A673 (cell line): ENCODE measurements at regions not wholly inside any gene's neighbourhood (a gene's known extent, or its start where the extent isn't known, plus 50 kb on each side); places are given as distances from the start of the nearest gene placed in this dataset.

Source experiments
- BruUV-seq: library from RNA; stranded (reverse); fragments of 400-500 nt; replicated peaks from 2 replicates; lab custom pipeline; 2021; lab: Mats Ljungman, UMichigan
- CTCF ChIA-PET: fragments of 300-600 bp; sonication (Branson Sonifier 250); formaldehyde crosslinking; loops from one replicate; lab custom pipeline; 2022; ENCODE audit warnings: antibody characterized with exemption; lab: Charles Lee
- POLR2A ChIA-PET: fragments of 300-600 bp; sonication (Branson Sonifier 250); formaldehyde crosslinking; loops from one replicate; lab custom pipeline; 2022; ENCODE audit warnings: antibody characterized with exemption; ENCODE audit not compliant: low non-redundant PET; lab: Charles Lee
- DNase-seq: peaks from one replicate; pipeline ENCODE4 v3.0.0-alpha.2; 2015; ENCODE audit warnings: low spot score
- H3K27ac ChIP-seq: fragments of 200-600 bp; sonication (generic); 2 replicates; pipeline ENCODE4 v1.5.1; 2016; ENCODE audit warnings: mixed run types, low read depth, mild to moderate bottlenecking, mixed read lengths, antibody characterized with exemption, low read length; ENCODE audit not compliant: poor library complexity, severe bottlenecking
- H3K27me3 ChIP-seq: fragments of 200-600 bp; sonication (generic); replicated peaks from 2 replicates; pipeline ENCODE4 v1.6.1; 2017; ENCODE audit warnings: mixed run types, low read depth, mild to moderate bottlenecking, mixed read lengths, antibody characterized with exemption, low read length; ENCODE audit not compliant: insufficient read depth, poor library complexity
- H3K36me3 ChIP-seq: fragments of 200-600 bp; sonication (generic); 2 replicates; pipeline ENCODE4 v1.6.1; 2016; ENCODE audit warnings: mixed run types, mild to moderate bottlenecking, mixed read lengths, antibody characterized with exemption, low read length; ENCODE audit not compliant: insufficient read depth, poor library complexity, severe bottlenecking
- H3K4me1 ChIP-seq: fragments of 200-600 bp; sonication (generic); 2 replicates; pipeline ENCODE4 v1.6.1; 2017; ENCODE audit warnings: mixed run types, mild to moderate bottlenecking, mixed read lengths, antibody characterized with exemption, low read length; ENCODE audit not compliant: insufficient read depth, poor library complexity, severe bottlenecking
- H3K4me3 ChIP-seq: fragments of 200-600 bp; sonication (generic); 2 replicates; pipeline ENCODE4 v1.5.1; 2016; ENCODE audit warnings: low read depth, mixed run types, mild to moderate bottlenecking, mixed read lengths, low read length; ENCODE audit not compliant: poor library complexity, severe bottlenecking
- H3K9me3 ChIP-seq: fragments of 200-600 bp; sonication (generic); 2 replicates; pipeline ENCODE4 v1.6.1; 2016; ENCODE audit warnings: mixed run types, low read depth, mild to moderate bottlenecking, mixed read lengths, antibody characterized with exemption, low read length; ENCODE audit not compliant: poor library complexity, severe bottlenecking
- EZH2 ChIP-seq: fragments of 200-600 bp; sonication (generic); IDR thresholded peaks from 2 replicates; pipeline ENCODE4 v1.6.1; 2017; ENCODE audit warnings: borderline replicate concordance, low read depth, mild to moderate bottlenecking, mixed read lengths, antibody characterized with exemption, low read length; ENCODE audit not compliant: poor library complexity, severe bottlenecking
- intact Hi-C: fragments of 100-400 bp; cut with micrococcal nuclease; formaldehyde crosslinking; loops from one replicate; pipeline ENCODE4 v1.10.0; 2022; ENCODE audit not compliant: unreplicated experiment
- TF ChIP-seq, protein P1 (sequence below): fragments of 300-800, 200-600 bp; sonication (generic); conservative IDR thresholded peaks from 2 replicates; pipeline ENCODE4 v1.5.1; 2017; ENCODE audit warnings: low read depth, mild to moderate bottlenecking, antibody characterized with exemption, low read length, moderate library complexity, mixed read lengths

GRCh38 chr3:117687096-117687495, 977.5 kb downstream of the TUSC7 start:
- no peak overlapping the region for H3K4me3 ChIP-seq
- H3K27ac ChIP-seq, result no peak overlapping the region
- intact Hi-C loops, result no loop called here
- DNase-seq, result no peak
- no peaks in the 10 kb centered on the region for H3K36me3 ChIP-seq
- no peaks in the 10 kb centered on the region for H3K27me3 ChIP-seq
- BruUV-seq, result no TSS peak
- H3K4me1 ChIP-seq, result no peaks in the 10 kb centered on the region
- H3K9me3 ChIP-seq, result no peaks in the 10 kb centered on the region
- POLR2A ChIA-PET, result no interaction called here
- CTCF ChIA-PET, result no interaction called here
- TF ChIP-seq EZH2, result no peak
- TF ChIP-seq, protein P1, sequence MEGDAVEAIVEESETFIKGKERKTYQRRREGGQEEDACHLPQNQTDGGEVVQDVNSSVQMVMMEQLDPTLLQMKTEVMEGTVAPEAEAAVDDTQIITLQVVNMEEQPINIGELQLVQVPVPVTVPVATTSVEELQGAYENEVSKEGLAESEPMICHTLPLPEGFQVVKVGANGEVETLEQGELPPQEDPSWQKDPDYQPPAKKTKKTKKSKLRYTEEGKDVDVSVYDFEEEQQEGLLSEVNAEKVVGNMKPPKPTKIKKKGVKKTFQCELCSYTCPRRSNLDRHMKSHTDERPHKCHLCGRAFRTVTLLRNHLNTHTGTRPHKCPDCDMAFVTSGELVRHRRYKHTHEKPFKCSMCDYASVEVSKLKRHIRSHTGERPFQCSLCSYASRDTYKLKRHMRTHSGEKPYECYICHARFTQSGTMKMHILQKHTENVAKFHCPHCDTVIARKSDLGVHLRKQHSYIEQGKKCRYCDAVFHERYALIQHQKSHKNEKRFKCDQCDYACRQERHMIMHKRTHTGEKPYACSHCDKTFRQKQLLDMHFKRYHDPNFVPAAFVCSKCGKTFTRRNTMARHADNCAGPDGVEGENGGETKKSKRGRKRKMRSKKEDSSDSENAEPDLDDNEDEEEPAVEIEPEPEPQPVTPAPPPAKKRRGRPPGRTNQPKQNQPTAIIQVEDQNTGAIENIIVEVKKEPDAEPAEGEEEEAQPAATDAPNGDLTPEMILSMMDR, result no peak

GRCh38 chr3:117688583-117688982, 979.0 kb downstream of the TUSC7 start:
- Histone ChIP-seq H3K9me3 (no peaks in the 10 kb centered on the region), H3K27me3 (no peaks in the 10 kb centered on the region), H3K4me3 (no peak overlapping the region), H3K4me1 (no peaks in the 10 kb centered on the region), H3K27ac (no peak overlapping the region), H3K36me3 (no peaks in the 10 kb centered on the region)
- ChIA-PET POLR2A (no interaction called here), CTCF (no interaction called here)
- TF ChIP-seq EZH2, result no peak
- TF ChIP-seq, protein P1, result no peak
- BruUV-seq, result no TSS peak
- intact Hi-C loops, result no loop called here
- DNase-seq, result no peak

- intact Hi-C loops, result no loop called here
- DNase-seq, result no peak
- no peak for TF ChIP-seq EZH2
- TF ChIP-seq, protein P1, result no peak
- no TSS peak for BruUV-seq
- H3K9me3 ChIP-seq, result no peaks in the 10 kb centered on the region
- POLR2A ChIA-PET, result no interaction called here
- no peak overlapping the region for H3K4me3 ChIP-seq
- no peaks in the 10 kb centered on the region for H3K27me3 ChIP-seq
- no peaks in the 10 kb centered on the region for H3K4me1 ChIP-seq
- CTCF ChIA-PET, result no interaction called here
- no peak overlapping the region for H3K27ac ChIP-seq
- no peaks in the 10 kb centered on the region for H3K36me3 ChIP-seq
These were observed 981.9 kb downstream of the TUSC7 start for GRCh38 chr3:117691526-117691925.
